Esophagus muscularis mucosa (tissue), 4 donors: ENCODE measurements at regions not wholly inside any gene's neighbourhood (a gene's known extent, or its start where the extent isn't known, plus 50 kb on each side); places are given as distances from the start of the nearest gene placed in this dataset.

Experiments used
- DNase-seq: peaks from one replicate; pipeline ENCODE4 v3.0.0-alpha.2; 2017; ENCODE audit errors: extremely low spot score
- H3K27ac ChIP-seq, 4 donors: fragments of 200-600 bp; sonication (generic); replicated peaks in 1 of 4; 1 replicate in 3 of 4; 2 replicates in 1 of 4; pipeline ENCODE4 v1.5.1; 2016 to 2019; ENCODE audit warnings: mild to moderate bottlenecking in 1 of 4
- H3K27me3 ChIP-seq, 4 donors: fragments of 200-600 bp; sonication (generic); one replicate each; pipeline versions ENCODE4 v1.5.1 to v1.6.0; 2016 to 2019
- H3K36me3 ChIP-seq, 4 donors: fragments of 200-600 bp; sonication (generic); one replicate each; pipeline ENCODE4 v1.5.1; 2016 to 2019
- H3K4me1 ChIP-seq, 4 donors: fragments of 200-600 bp; sonication (generic); one replicate each; pipeline ENCODE4 v1.5.1; 2016 to 2019
- H3K4me3 ChIP-seq, 4 donors: fragments of 200-600 bp; sonication (generic); 1 replicate in 2 of 4; 2 replicates in 2 of 4; pipeline ENCODE4 v1.5.1; 2016 to 2019; ENCODE audit warnings: mild to moderate bottlenecking in 4 of 4, moderate library complexity in 1 of 4
- H3K9me3 ChIP-seq, 4 donors: fragments of 200-600 bp; sonication (generic); 1 replicate in 3 of 4; 2 replicates in 1 of 4; pipeline ENCODE4 v1.5.1; 2016 to 2019
- CTCF ChIP-seq, 3 experiments: fragments of 200-600 bp in 2 of 3; fragments of 450-650 bp in 1 of 3; sonication (generic) in 2 of 3; IDR thresholded peaks; one replicate each; pipeline ENCODE4 v1.5.1; 2017 to 2019; ENCODE audit warnings: antibody characterized with exemption in 3 of 3, mild to moderate bottlenecking in 2 of 3, moderate library complexity in 1 of 3
- EP300 ChIP-seq: sonication (generic); formaldehyde crosslinking; IDR thresholded peaks from one replicate; pipeline ENCODE4 v1.6.1; 2017; ENCODE audit warnings: antibody characterized with exemption
- POLR2A ChIP-seq: fragments of 450-650 bp; IDR thresholded peaks from one replicate; pipeline ENCODE4 v1.6.1; 2017; ENCODE audit warnings: antibody characterized with exemption, moderate library complexity, mild to moderate bottlenecking, low read depth
- POLR2AphosphoS5 ChIP-seq, 2 donors: sonication (generic); formaldehyde crosslinking; IDR thresholded peaks; one replicate each; pipeline ENCODE4 v1.6.1; 2017; ENCODE audit warnings: antibody characterized with exemption in 2 of 2
- WGBS: methylation state at CpG from one replicate; pipeline ENCODE4 v1.1.5; 2018; 5-methylcytosine and 5-hydroxymethylcytosine counted together
- intact Hi-C: fragments of 100-400 bp; cut with DNase I; formaldehyde crosslinking; loops from one replicate; pipeline ENCODE4 v1.15.1; 2023

- TF ChIP-seq POLR2A (no peak), POLR2AphosphoS5 (IDR thresholded peaks at IDR 0.05) (no peak), EP300 (no peak), CTCF (IDR thresholded peaks at IDR 0.05) (no peak)
- H3K36me3 ChIP-seq: no peaks in the 10 kb centered on the region
- peaks cover 0 to 28% (median 17%) of the 10 kb centered on the region in 4 donors for H3K9me3 ChIP-seq
- no peak overlapping the region for H3K27ac ChIP-seq
- no peaks in the 10 kb centered on the region for H3K27me3 ChIP-seq
- no peak overlapping the region for H3K4me3 ChIP-seq
- DNase-seq: no peak
- no peaks in the 10 kb centered on the region for H3K4me1 ChIP-seq
- whole genome bisulfite sequencing: 84% methylated on average over 2 of the region's 2 CpGs
- intact Hi-C loops: no loop called here
Observed at GRCh38 chr20:24899153-24899552, 49.9 kb upstream of the CST7 start.
